K562 (cell line): ENCODE measurements at regions not wholly inside any gene's neighbourhood (a gene's known extent, or its start where the extent isn't known, plus 50 kb on each side); places are given as distances from the start of the nearest gene placed in this dataset.

Source experiments
- ATAC-seq: fragments of 200-7000 bp; cut with Tn5 transposase; 3 replicates; pipeline ENCODE4 v1.9.1; 2020; ENCODE audit warnings: moderate library complexity
- BruUV-seq: library from RNA; stranded (reverse); fragments of 400-500 nt; replicated peaks from 2 replicates; lab custom pipeline; 2021; lab: Mats Ljungman, UMichigan
- CTCF ChIA-PET: fragments of 300-600 bp; formaldehyde crosslinking; extraction: SDS; loops from one replicate; lab custom pipeline; 2021; ENCODE audit warnings: low intra/inter-chr PET ratio; lab: Yijun Ruan, JAX
- POLR2A ChIA-PET: fragments of 300-600, 350-650 bp; sonication (Branson Sonifier 250); formaldehyde crosslinking; extraction: SDS; loops from one replicate; lab custom pipeline; 2021; ENCODE audit warnings: antibody characterized with exemption, inconsistent platforms; lab: Yijun Ruan, JAX
- DNase-seq, 4 experiments: peaks; one replicate each; pipeline versions ENCODE4 v3.0.0 to v3.0.0-alpha.2; 2011 to 2018; ENCODE audit warnings: low spot score in 3 of 4, mixed read lengths in 3 of 4; ENCODE audit errors: extremely low read depth in 1 of 4
- FAIRE-seq: peaks from 2 replicates; lab custom pipeline; 2011; peaks lifted over from hg19 to GRCh38; lab: Jason Lieb, UNC
- H2AFZ ChIP-seq: 2 replicates; pipeline ENCODE4 v1.6.0; 2011; ENCODE audit warnings: low read depth, low read length, control low read depth, inconsistent platforms
- H3K27ac ChIP-seq: fragments of 200-600 bp; 3 replicates; pipeline ENCODE4 v1.8.0; 2011; ENCODE audit warnings: low read depth, mild to moderate bottlenecking, control low read depth, inconsistent platforms, low read length, moderate library complexity, mixed read lengths; ENCODE audit errors: extremely low read depth
- H3K27me3 ChIP-seq, 2 experiments: fragments of 300-600 bp in 1 of 2; 2 replicates in 1 of 2; 3 replicates in 1 of 2; pipeline versions ENCODE4 v1.6.0 to v1.8.0; 2011; ENCODE audit warnings: inconsistent platforms in 2 of 2, low read length in 2 of 2, mild to moderate bottlenecking in 1 of 2, mixed read lengths in 1 of 2, moderate library complexity in 1 of 2; ENCODE audit not compliant: control insufficient read depth in 2 of 2, insufficient read depth in 2 of 2
- H3K36me3 ChIP-seq: fragments of 300-600 bp; 3 replicates; pipeline ENCODE4 v1.8.0; 2011; ENCODE audit warnings: mild to moderate bottlenecking, low read length, inconsistent platforms; ENCODE audit not compliant: control insufficient read depth, insufficient read depth
- H3K4me1 ChIP-seq, 2 experiments: fragments of 200-600 bp in 1 of 2; replicated peaks in 1 of 2; 2 replicates in 1 of 2; 3 replicates in 1 of 2; pipeline versions ENCODE4 v1.5.1 to v1.8.0; 2011; ENCODE audit warnings: inconsistent platforms in 2 of 2, low read length in 2 of 2, mild to moderate bottlenecking in 1 of 2, mixed read lengths in 1 of 2, moderate library complexity in 1 of 2; ENCODE audit not compliant: control insufficient read depth in 2 of 2, insufficient read depth in 2 of 2
- H3K4me2 ChIP-seq: 2 replicates; pipeline ENCODE4 v1.6.1; 2011; ENCODE audit warnings: low read length, control low read depth, inconsistent platforms, mixed read lengths; ENCODE audit not compliant: insufficient read depth
- H3K4me3 ChIP-seq: fragments of 200-600 bp; sonication (generic), shearing (Covaris generic); 2 replicates; pipeline ENCODE4 v1.5.1; 2016; ENCODE audit warnings: control low read depth, inconsistent platforms
- H3K79me2 ChIP-seq: fragments of 200-600 bp; 3 replicates; pipeline ENCODE4 v1.8.0; 2011; ENCODE audit warnings: low read length, inconsistent platforms; ENCODE audit not compliant: control insufficient read depth, insufficient read depth
- H3K9ac ChIP-seq, 2 experiments: 2 replicates each; pipeline versions ENCODE4 v1.6.0 to v1.6.1; 2011; ENCODE audit warnings: low read depth in 2 of 2, low read length in 2 of 2, control low read depth in 1 of 2, inconsistent platforms in 1 of 2, mild to moderate bottlenecking in 1 of 2, mixed read lengths in 1 of 2; ENCODE audit not compliant: insufficient read depth in 1 of 2
- H3K9me1 ChIP-seq: one replicate; pipeline ENCODE4 v1.6.0; 2011; ENCODE audit warnings: inconsistent platforms, mild to moderate bottlenecking, low read length, moderate library complexity; ENCODE audit not compliant: control insufficient read depth, insufficient read depth
- H3K9me3 ChIP-seq: replicated peaks from 2 replicates; pipeline ENCODE4 v1.5.1; 2011; ENCODE audit warnings: low read depth, low read length, inconsistent platforms; ENCODE audit not compliant: control insufficient read depth, insufficient read depth
- H4K20me1 ChIP-seq: replicated peaks from 2 replicates; pipeline ENCODE4 v1.6.1; 2011; ENCODE audit warnings: low read length, inconsistent platforms, mixed read lengths; ENCODE audit not compliant: control insufficient read depth, insufficient read depth
- BCOR ChIP-seq: fragments of 450-650 bp; IDR thresholded peaks from 2 replicates; pipeline ENCODE4 v1.6.1; 2016
- MXI1 ChIP-seq: IDR thresholded peaks from 2 replicates; pipeline ENCODE4 v1.6.1; 2011; ENCODE audit warnings: low read depth, mild to moderate bottlenecking, improper control_type of control experiment, low read length
- NR3C1 ChIP-seq: sonication (generic); formaldehyde crosslinking; IDR thresholded peaks from 2 replicates; pipeline ENCODE4 v1.8.1; 2022; ENCODE audit warnings: missing genetic modification reagents
- RBM25 ChIP-seq: fragments of 200-400 bp; formaldehyde crosslinking; IDR thresholded peaks from 2 replicates; pipeline ENCODE4 v1.6.1; 2018; ENCODE audit warnings: low read length, low read depth, moderate library complexity; ENCODE audit not compliant: severe bottlenecking
- RFX1 ChIP-seq: fragments of 450-650 bp; IDR thresholded peaks from 2 replicates; pipeline ENCODE4 v1.6.1; 2016; ENCODE audit warnings: mild to moderate bottlenecking, moderate library complexity
- TRIM28 ChIP-seq: fragments of 450-650 bp; IDR thresholded peaks from 2 replicates; pipeline ENCODE4 v1.6.1; 2017
- ZNF511 ChIP-seq: sonication (generic); formaldehyde crosslinking; IDR thresholded peaks from 2 replicates; pipeline ENCODE4 v1.8.0; 2022; ENCODE audit warnings: mild to moderate bottlenecking, missing genetic modification reagents
- WGBS: fragments of 100-300 bp; shearing (Covaris generic); methylation state at CpG from one replicate; pipeline ENCODE4 v1.1.6; 2016; ENCODE audit warnings: low coverage, mixed read lengths; ENCODE audit not compliant: insufficient coverage; ENCODE audit errors: missing lambda C conversion rate; 5-methylcytosine and 5-hydroxymethylcytosine counted together
- in situ Hi-C: fragments of 300-500 bp; cut with MboI; formaldehyde crosslinking; loops from 4 replicates; pipeline ENCODE4 v1.15.0; 2018; ENCODE audit warnings: inconsistent platforms, mixed read lengths
- intact Hi-C: fragments of 100-400 bp; cut with micrococcal nuclease; formaldehyde crosslinking; loops from 2 replicates; pipeline ENCODE4 v1.14.2; 2022
- TF ChIP-seq, protein P1 (sequence below): sonication (generic); formaldehyde crosslinking; IDR thresholded peaks from 2 replicates; pipeline ENCODE4 v1.8.0; 2022; ENCODE audit warnings: mild to moderate bottlenecking, missing genetic modification reagents

DNA sequence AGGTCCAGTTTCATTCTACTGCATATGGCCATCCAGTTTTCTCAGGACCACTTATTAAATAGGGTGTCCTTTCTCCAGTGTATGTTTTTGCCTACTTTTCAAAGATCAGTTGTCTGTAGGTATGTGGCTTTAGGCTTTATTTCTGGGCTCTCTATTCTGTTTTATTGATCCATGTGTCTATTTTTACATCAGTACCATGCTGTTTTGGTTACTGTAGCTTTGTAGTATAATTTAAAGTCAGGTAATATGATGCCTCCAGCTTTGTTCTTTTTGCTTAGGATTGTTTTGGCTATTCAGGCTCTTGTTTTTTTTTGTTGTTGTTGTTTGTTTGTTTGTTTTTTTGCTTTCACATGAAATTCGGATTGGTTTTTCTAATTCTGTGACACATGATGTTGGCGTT, 124.4 kb upstream of the SLC35F3 start:
- peak; percentile 42; the same call in 1 of the 2 replicates for TF ChIP-seq TRIM28
- peak; percentile 41; the same call in 1 of the 2 replicates for TF ChIP-seq BCOR
- TF ChIP-seq NR3C1 (CRISPR knock-in tag), result no peak
- no peak for TF ChIP-seq ZNF511 (CRISPR knock-in tag)
- TF ChIP-seq MXI1, result no peak
- peak; percentile 57 for TF ChIP-seq RBM25
- Histone ChIP-seq H2AFZ (no peak overlapping the region), H3K27me3 (no peaks in the 10 kb centered on the region), H3K36me3 (no peaks in the 10 kb centered on the region), H4K20me1 (no peaks in the 10 kb centered on the region), H3K4me3 (no peak overlapping the region), H3K4me2 (no peak overlapping the region), H3K4me1 (no peaks in the 10 kb centered on the region), H3K9me1 (no peaks in the 10 kb centered on the region), H3K27ac (no peak overlapping the region), H3K79me2 (no peaks in the 10 kb centered on the region), H3K9ac (no peak overlapping the region), H3K9me3 (peaks cover 3% of the 10 kb centered on the region; the same call in 1 of the 2 replicates)
- 12% methylated on average over 2 of the region's 2 CpGs for WGBS
- intact Hi-C loops, result no loop called here
- BruUV-seq, result no TSS peak
- ChIA-PET POLR2A (no interaction called here), CTCF (no interaction called here)
- no peak for ATAC-seq
- DNase-seq, result no peak
- FAIRE-seq, result no peak
- in situ Hi-C loops, result no loop called here

DNA sequence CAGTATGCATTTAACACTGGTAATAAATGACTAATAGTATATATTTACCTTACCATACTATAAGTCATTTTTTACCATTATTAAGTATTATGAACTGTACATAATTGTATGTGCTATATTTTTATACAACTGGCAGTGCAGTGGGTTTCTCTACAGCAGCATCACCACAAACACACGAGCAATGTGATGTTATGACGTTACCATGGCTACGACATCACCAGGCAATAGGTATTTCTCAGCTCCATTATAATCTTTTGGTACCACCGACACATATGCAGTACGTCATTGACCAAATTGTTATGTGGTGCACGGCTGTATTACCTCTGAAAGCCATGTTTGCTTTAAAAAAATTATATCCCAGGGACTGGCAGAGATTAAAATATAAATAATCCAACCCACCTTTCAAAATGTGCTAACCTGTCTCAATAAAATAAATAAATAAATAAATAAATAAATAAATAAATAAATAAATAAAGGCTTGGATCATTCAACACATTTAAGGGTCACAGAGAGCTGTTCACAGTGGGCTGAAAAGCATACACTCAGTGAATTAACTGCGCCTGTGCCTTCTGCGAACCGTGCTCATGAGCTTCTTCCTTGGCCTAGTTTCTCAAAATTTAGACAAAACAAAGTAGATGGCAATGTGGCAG, 121.4 kb upstream of the SLC35F3 start:
- H3K4me2 ChIP-seq, result no peak overlapping the region
- no peak overlapping the region for H3K27ac ChIP-seq
- in situ Hi-C loops, result no loop called here
- peak; percentile 53 for TF ChIP-seq RFX1
- TF ChIP-seq, protein P1, sequence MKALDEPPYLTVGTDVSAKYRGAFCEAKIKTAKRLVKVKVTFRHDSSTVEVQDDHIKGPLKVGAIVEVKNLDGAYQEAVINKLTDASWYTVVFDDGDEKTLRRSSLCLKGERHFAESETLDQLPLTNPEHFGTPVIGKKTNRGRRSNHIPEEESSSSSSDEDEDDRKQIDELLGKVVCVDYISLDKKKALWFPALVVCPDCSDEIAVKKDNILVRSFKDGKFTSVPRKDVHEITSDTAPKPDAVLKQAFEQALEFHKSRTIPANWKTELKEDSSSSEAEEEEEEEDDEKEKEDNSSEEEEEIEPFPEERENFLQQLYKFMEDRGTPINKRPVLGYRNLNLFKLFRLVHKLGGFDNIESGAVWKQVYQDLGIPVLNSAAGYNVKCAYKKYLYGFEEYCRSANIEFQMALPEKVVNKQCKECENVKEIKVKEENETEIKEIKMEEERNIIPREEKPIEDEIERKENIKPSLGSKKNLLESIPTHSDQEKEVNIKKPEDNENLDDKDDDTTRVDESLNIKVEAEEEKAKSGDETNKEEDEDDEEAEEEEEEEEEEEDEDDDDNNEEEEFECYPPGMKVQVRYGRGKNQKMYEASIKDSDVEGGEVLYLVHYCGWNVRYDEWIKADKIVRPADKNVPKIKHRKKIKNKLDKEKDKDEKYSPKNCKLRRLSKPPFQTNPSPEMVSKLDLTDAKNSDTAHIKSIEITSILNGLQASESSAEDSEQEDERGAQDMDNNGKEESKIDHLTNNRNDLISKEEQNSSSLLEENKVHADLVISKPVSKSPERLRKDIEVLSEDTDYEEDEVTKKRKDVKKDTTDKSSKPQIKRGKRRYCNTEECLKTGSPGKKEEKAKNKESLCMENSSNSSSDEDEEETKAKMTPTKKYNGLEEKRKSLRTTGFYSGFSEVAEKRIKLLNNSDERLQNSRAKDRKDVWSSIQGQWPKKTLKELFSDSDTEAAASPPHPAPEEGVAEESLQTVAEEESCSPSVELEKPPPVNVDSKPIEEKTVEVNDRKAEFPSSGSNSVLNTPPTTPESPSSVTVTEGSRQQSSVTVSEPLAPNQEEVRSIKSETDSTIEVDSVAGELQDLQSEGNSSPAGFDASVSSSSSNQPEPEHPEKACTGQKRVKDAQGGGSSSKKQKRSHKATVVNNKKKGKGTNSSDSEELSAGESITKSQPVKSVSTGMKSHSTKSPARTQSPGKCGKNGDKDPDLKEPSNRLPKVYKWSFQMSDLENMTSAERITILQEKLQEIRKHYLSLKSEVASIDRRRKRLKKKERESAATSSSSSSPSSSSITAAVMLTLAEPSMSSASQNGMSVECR (CRISPR knock-in tag), result no peak
- no TSS peak for BruUV-seq
- no peak for ATAC-seq
- FAIRE-seq, result no peak
- H3K9ac ChIP-seq, result no peak overlapping the region
- H3K9me3 ChIP-seq, result 0 out of 2 replicates have a peak, but pooled peaks cover 3% of the 10 kb centered on the region
- H4K20me1 ChIP-seq, result no peaks in the 10 kb centered on the region
- ChIA-PET POLR2A (interaction anchor here (0.9 kb wide), 1 partner anchor 8 kb away, joined by 3 read pairs; no protein-coding TSS in a partner anchor), CTCF (no interaction called here)
- H3K4me1 ChIP-seq, result no peaks in the 10 kb centered on the region
- no peaks in the 10 kb centered on the region for H3K36me3 ChIP-seq
- H3K27me3 ChIP-seq, result no peaks in the 10 kb centered on the region
- DNase-seq, result no peak
- no peaks in the 10 kb centered on the region for H3K9me1 ChIP-seq
- peak overlapping the region; percentile 66; the same call in 1 of the 2 replicates for H2AFZ ChIP-seq
- no peak overlapping the region for H3K4me3 ChIP-seq
- WGBS, result 50% methylated on average over 9 of the region's 9 CpGs
- intact Hi-C loops, result no loop called here
- H3K79me2 ChIP-seq, result no peaks in the 10 kb centered on the region
